GM12878 (cell line): ENCODE measurements at regions not wholly inside any gene's neighbourhood (a gene's known extent, or its start where the extent isn't known, plus 50 kb on each side); places are given as distances from the start of the nearest gene placed in this dataset.

ENCODE experiments used
- ATAC-seq: fragments of 200-7000 bp; cut with Tn5 transposase; 3 replicates; pipeline ENCODE4 v1.9.1; 2020; ENCODE audit warnings: mild to moderate bottlenecking, moderate library complexity
- BruUV-seq: library from RNA; stranded (reverse); fragments of 400-500 nt; replicated peaks from 2 replicates; lab custom pipeline; 2021; lab: Mats Ljungman, UMichigan
- CTCF ChIA-PET: fragments of 300-600 bp; sonication (Branson Sonifier 250); formaldehyde crosslinking; extraction: SDS; loops from one replicate; lab custom pipeline; 2021; ENCODE audit warnings: inconsistent platforms; lab: Yijun Ruan, JAX
- POLR2A ChIA-PET: fragments of 350-600 bp; formaldehyde crosslinking; extraction: SDS; loops from one replicate; lab custom pipeline; 2021; ENCODE audit warnings: inconsistent platforms; lab: Charles Lee
- RAD21 ChIA-PET: fragments of 300-600 bp; sonication (Branson Sonifier 250); formaldehyde crosslinking; loops from one replicate; lab custom pipeline; 2023; ENCODE audit warnings: antibody characterized with exemption; ENCODE audit not compliant: unreplicated experiment; lab: Charles Lee
- SMC1A ChIA-PET: fragments of 300-600 bp; sonication (Branson Sonifier 250); formaldehyde crosslinking; loops from one replicate; lab custom pipeline; 2023; ENCODE audit not compliant: unreplicated experiment, uncharacterized antibody; lab: Charles Lee
- DNase-seq: peaks from one replicate; pipeline ENCODE4 v3.0.0-alpha.2; 2011; ENCODE audit warnings: low read depth, low spot score
- FAIRE-seq: peaks from 3 replicates; lab custom pipeline; 2011; peaks lifted over from hg19 to GRCh38; lab: Jason Lieb, UNC
- H2AFZ ChIP-seq: 2 replicates; pipeline ENCODE4 v1.6.0; 2011; ENCODE audit warnings: low read depth, low read length, control low read depth; ENCODE audit not compliant: control insufficient read depth
- H3K27ac ChIP-seq: 2 replicates; pipeline ENCODE4 v1.5.1; 2011; ENCODE audit warnings: control low read depth; ENCODE audit not compliant: control insufficient read depth, insufficient read depth
- H3K27me3 ChIP-seq, 2 experiments: replicated peaks in 1 of 2; 2 replicates each; pipeline versions ENCODE4 v1.6.0 to v1.6.1; 2011; ENCODE audit warnings: low read length in 1 of 2; ENCODE audit not compliant: control insufficient read depth in 2 of 2, insufficient read depth in 2 of 2
- H3K36me3 ChIP-seq, 2 experiments: 2 replicates each; pipeline ENCODE4 v1.5.1; 2011; ENCODE audit warnings: low read length in 1 of 2; ENCODE audit not compliant: control insufficient read depth in 2 of 2, insufficient read depth in 2 of 2
- H3K4me1 ChIP-seq: 2 replicates; pipeline ENCODE4 v1.6.1; 2011; ENCODE audit warnings: mild to moderate bottlenecking, low read length, moderate library complexity, mixed read lengths; ENCODE audit not compliant: control insufficient read depth, insufficient read depth
- H3K4me2 ChIP-seq: 2 replicates; pipeline ENCODE4 v1.6.0; 2011; ENCODE audit warnings: control low read depth; ENCODE audit not compliant: control insufficient read depth, insufficient read depth
- H3K4me3 ChIP-seq: fragments of 200-600 bp; sonication (generic); 2 replicates; pipeline ENCODE4 v1.5.1; 2016
- H3K79me2 ChIP-seq: 2 replicates; pipeline ENCODE4 v1.6.0; 2011; ENCODE audit warnings: low read length; ENCODE audit not compliant: control insufficient read depth, insufficient read depth
- H3K9ac ChIP-seq: 2 replicates; pipeline ENCODE4 v1.8.0; 2011; ENCODE audit warnings: low read length, control low read depth, mixed read lengths; ENCODE audit not compliant: control insufficient read depth, insufficient read depth
- H3K9me3 ChIP-seq: replicated peaks from 3 replicates; pipeline ENCODE4 v1.5.1; 2011; ENCODE audit warnings: mild to moderate bottlenecking, low read length; ENCODE audit not compliant: control insufficient read depth, insufficient read depth
- H4K20me1 ChIP-seq: 2 replicates; pipeline ENCODE4 v1.6.0; 2011; ENCODE audit not compliant: control insufficient read depth, insufficient read depth
- BCL3 ChIP-seq: IDR thresholded peaks from 2 replicates; pipeline ENCODE4 v1.6.1; 2011; ENCODE audit warnings: borderline replicate concordance, low read depth, mild to moderate bottlenecking, moderate library complexity, low read length; ENCODE audit not compliant: insufficient read depth, poor library complexity, severe bottlenecking
- BHLHE40 ChIP-seq, 2 experiments: fragments of 450-650 bp in 1 of 2; IDR thresholded peaks; 2 replicates each; pipeline ENCODE4 v1.6.1; 2011 to 2017; ENCODE audit warnings: low read depth in 2 of 2, borderline replicate concordance in 1 of 2, improper control_type of control experiment in 1 of 2, low read length in 1 of 2, mild to moderate bottlenecking in 1 of 2
- CTCF ChIP-seq, 3 experiments: IDR thresholded peaks in 2 of 3; conservative IDR thresholded peaks in 1 of 3; 2 replicates each; pipeline ENCODE4 v1.5.1; 2011; ENCODE audit warnings: low read depth in 3 of 3, low read length in 3 of 3, mild to moderate bottlenecking in 3 of 3, control low read depth in 2 of 3, moderate library complexity in 2 of 3, inconsistent platforms in 1 of 3, mixed read lengths in 1 of 3; ENCODE audit not compliant: control insufficient read depth in 2 of 3, insufficient read depth in 1 of 3; ENCODE audit errors: extremely low read depth in 1 of 3
- EGR1 ChIP-seq, 2 experiments: IDR thresholded peaks; 1 replicate in 1 of 2; 2 replicates in 1 of 2; pipeline ENCODE4 v1.6.1; 2011 to 2012; ENCODE audit warnings: low read depth in 2 of 2, low read length in 2 of 2, borderline replicate concordance in 1 of 2, mild to moderate bottlenecking in 1 of 2, moderate library complexity in 1 of 2
- ESRRA ChIP-seq: IDR thresholded peaks from 2 replicates; pipeline ENCODE4 v1.6.1; 2012; ENCODE audit warnings: mild to moderate bottlenecking, low read length, improper control_type of control experiment
- KDM1A ChIP-seq: fragments of 200-600 bp; sonication (generic); IDR thresholded peaks from 2 replicates; pipeline ENCODE4 v1.6.1; 2016; ENCODE audit warnings: borderline replicate concordance
- LARP7 ChIP-seq: fragments of 450-650 bp; IDR thresholded peaks from 2 replicates; pipeline ENCODE4 v1.6.1; 2017; ENCODE audit warnings: mild to moderate bottlenecking
- MYC ChIP-seq: IDR thresholded peaks from 2 replicates; pipeline ENCODE4 v1.6.1; 2011; ENCODE audit warnings: mild to moderate bottlenecking, low read length, moderate library complexity, inconsistent platforms; ENCODE audit not compliant: insufficient read depth, insufficient replicate concordance, insufficient read length, severe bottlenecking
- NFYB ChIP-seq: IDR thresholded peaks from 2 replicates; pipeline ENCODE4 v1.6.1; 2011; ENCODE audit warnings: low read depth, mild to moderate bottlenecking, low read length, improper control_type of control experiment, moderate library complexity; ENCODE audit not compliant: insufficient read depth
- PML ChIP-seq: IDR thresholded peaks from 2 replicates; pipeline ENCODE4 v1.6.1; 2012; ENCODE audit warnings: low read length, inconsistent platforms
- RAD21 ChIP-seq: IDR thresholded peaks from 2 replicates; pipeline ENCODE4 v1.6.1; 2011; ENCODE audit warnings: mild to moderate bottlenecking, low read depth, low read length, moderate library complexity; ENCODE audit not compliant: insufficient read depth
- SMC3 ChIP-seq: IDR thresholded peaks from 2 replicates; pipeline ENCODE4 v1.6.1; 2011; ENCODE audit warnings: low read length, improper control_type of control experiment, borderline replicate concordance
- SREBF1 ChIP-seq: IDR thresholded peaks from 2 replicates; pipeline ENCODE4 v1.6.1; 2012; ENCODE audit warnings: mild to moderate bottlenecking, low read length
- SREBF2 ChIP-seq: IDR thresholded peaks from 2 replicates; pipeline ENCODE4 v1.6.1; 2012; ENCODE audit warnings: mild to moderate bottlenecking, low read length
- TAF1 ChIP-seq: IDR thresholded peaks from 2 replicates; pipeline ENCODE4 v1.6.1; 2011; ENCODE audit warnings: mild to moderate bottlenecking, low read depth, low read length, borderline replicate concordance
- TBL1XR1 ChIP-seq: IDR thresholded peaks from 2 replicates; pipeline ENCODE4 v1.6.1; 2012; ENCODE audit warnings: low read depth, low read length, improper control_type of control experiment
- ZNF24 ChIP-seq: fragments of 450-650 bp; IDR thresholded peaks from 2 replicates; pipeline ENCODE4 v1.6.1; 2017; ENCODE audit warnings: antibody characterized with exemption, mild to moderate bottlenecking
- ZSCAN29 ChIP-seq: fragments of 450-650 bp; IDR thresholded peaks from 2 replicates; pipeline ENCODE4 v1.6.1; 2017; ENCODE audit warnings: mild to moderate bottlenecking, moderate library complexity
- ZZZ3 ChIP-seq: IDR thresholded peaks from 2 replicates; pipeline ENCODE4 v1.6.1; 2011; ENCODE audit warnings: low read depth; ENCODE audit not compliant: control insufficient read depth, insufficient read length
- WGBS: methylation state at CpG from one replicate; pipeline ENCODE4 v1.1.6; 2016; ENCODE audit warnings: low lambda C conversion rate; ENCODE audit not compliant: insufficient replicate concordance, insufficient coverage; ENCODE audit errors: missing lambda C conversion rate; 5-methylcytosine and 5-hydroxymethylcytosine counted together
- in situ Hi-C: fragments of 300-500 bp; cut with MboI; formaldehyde crosslinking; loops from 9 replicates; pipeline ENCODE4 v1.14.3; 2018; ENCODE audit warnings: mixed read lengths
- intact Hi-C: fragments of 100-400 bp; cut with micrococcal nuclease; formaldehyde crosslinking; loops from one replicate; pipeline ENCODE4 v1.14.2; 2022; ENCODE audit not compliant: unreplicated experiment

- ChIA-PET POLR2A (interaction anchor here (0.6 kb wide), 1 partner anchor 9 kb away, joined by 6 read pairs; no protein-coding TSS in a partner anchor), RAD21 (no interaction called here), CTCF (interaction anchor here (0.9 to 1.9 kb wide), 5 partner anchors 11 to 473 kb away, joined by 3 to 5 read pairs (median 3); no protein-coding TSS in a partner anchor), SMC1A (interaction anchor here (1.7 to 2.0 kb wide), 2 partner anchors 10 to 12 kb away, joined by 6 to 12 read pairs; no protein-coding TSS in a partner anchor)
- intact Hi-C loops (loop anchor here (2.0 to 5.0 kb wide), 2 partner anchors 191 to 782 kb away; no protein-coding TSS in a partner anchor), in situ Hi-C loops (no loop called here)
- Histone ChIP-seq H3K79me2 (no peaks in the 10 kb centered on the region), H3K27ac (no peak overlapping the region), H3K27me3 (no peaks in the 10 kb centered on the region; a peak in 1 of 4 replicates), H3K9ac (no peak overlapping the region), H3K9me3 (no peaks in the 10 kb centered on the region), H3K4me2 (no peak overlapping the region), H3K4me1 (no peaks in the 10 kb centered on the region), H3K4me3 (no peak overlapping the region), H2AFZ (no peak overlapping the region), H4K20me1 (no peaks in the 10 kb centered on the region), H3K36me3 (no peaks in the 10 kb centered on the region)
- FAIRE-seq (no peak), ATAC-seq (peak; percentile 65), DNase-seq (no peak)
- BruUV-seq: no TSS peak
- peak; percentile 30 for TF ChIP-seq RAD21
- no peak for TF ChIP-seq MYC
- no peak for TF ChIP-seq TAF1
- no peak for TF ChIP-seq BCL3
- TF ChIP-seq TBL1XR1: no peak
- TF ChIP-seq LARP7: no peak
- TF ChIP-seq BHLHE40 (IDR thresholded peaks at IDR 0.05; ENCODE audit: borderline replicate concordance in 1 of 2, low read depth in 2 of 2, low read length in 1 of 2): no peak
- TF ChIP-seq ZNF24: no peak
- TF ChIP-seq SMC3: peak; percentile 40; the same call in 1 of the 2 replicates
- no peak for TF ChIP-seq ZZZ3
- TF ChIP-seq PML: no peak
- no peak for TF ChIP-seq KDM1A
- no peak for TF ChIP-seq ZSCAN29
- TF ChIP-seq ESRRA: no peak
- no peak for TF ChIP-seq NFYB
- no peak for TF ChIP-seq SREBF2
- TF ChIP-seq CTCF (IDR thresholded peaks at IDR 0.05 in 2 of 3, conservative IDR thresholded peaks at IDR 0.05 in 1 of 3; ENCODE audit: control insufficient read depth in 2 of 3, extremely low read depth in 1 of 3, insufficient read depth in 1 of 3, low read depth in 3 of 3, low read length in 3 of 3): peak; percentile 30 to 51 (median 33); a peak in 4 of 6 replicates
- no peak for TF ChIP-seq EGR1 (IDR thresholded peaks at IDR 0.05; ENCODE audit: borderline replicate concordance in 1 of 2, low read depth in 2 of 2, low read length in 2 of 2)
- no peak for TF ChIP-seq SREBF1
- 21% methylated on average over 10 of the region's 10 CpGs for WGBS
These were observed 302.5 kb upstream of the ATP11B start for GRCh38 chr3:182490596-182491491.
